ENCODE measurements at regions not wholly inside any gene's neighbourhood (a gene's known extent, or its start where the extent isn't known, plus 50 kb on each side); places are given as distances from the start of the nearest gene placed in this dataset.

DNA sequence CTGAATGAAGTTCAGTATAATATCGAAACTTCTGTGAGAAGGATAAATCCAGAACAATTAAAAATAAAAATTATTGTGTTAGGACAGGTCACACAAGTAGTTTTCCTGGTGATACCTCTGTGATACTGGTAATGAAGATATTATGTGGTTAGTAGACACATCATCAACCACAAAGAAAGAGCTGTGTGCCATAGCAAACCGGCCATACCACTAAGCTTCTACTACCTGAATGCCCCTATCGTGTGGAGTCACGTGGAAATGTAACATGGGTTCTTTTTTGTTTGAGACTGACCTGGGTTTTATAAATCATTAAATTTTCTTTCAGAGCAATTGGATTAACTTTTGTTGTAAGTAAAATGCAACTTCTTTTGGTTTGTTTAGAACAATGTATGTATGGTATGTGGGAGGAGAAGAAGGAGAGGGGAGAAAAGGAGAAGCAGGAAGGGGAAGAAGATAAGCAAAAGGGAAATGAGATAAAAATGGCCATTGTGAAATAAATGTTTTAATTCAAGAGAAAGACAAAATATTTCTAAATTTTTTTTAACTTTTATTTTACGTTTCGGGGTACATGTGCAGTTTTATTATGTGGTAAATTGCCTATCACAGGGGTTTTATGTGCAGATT lies 58.2 kb upstream of the LRRC8B start:
- TF ChIP-seq POLR2AphosphoS5 (IDR thresholded peaks at IDR 0.05), result no peak
- no peak for TF ChIP-seq POLR2A (IDR thresholded peaks at IDR 0.05)
- TF ChIP-seq, protein P1, sequence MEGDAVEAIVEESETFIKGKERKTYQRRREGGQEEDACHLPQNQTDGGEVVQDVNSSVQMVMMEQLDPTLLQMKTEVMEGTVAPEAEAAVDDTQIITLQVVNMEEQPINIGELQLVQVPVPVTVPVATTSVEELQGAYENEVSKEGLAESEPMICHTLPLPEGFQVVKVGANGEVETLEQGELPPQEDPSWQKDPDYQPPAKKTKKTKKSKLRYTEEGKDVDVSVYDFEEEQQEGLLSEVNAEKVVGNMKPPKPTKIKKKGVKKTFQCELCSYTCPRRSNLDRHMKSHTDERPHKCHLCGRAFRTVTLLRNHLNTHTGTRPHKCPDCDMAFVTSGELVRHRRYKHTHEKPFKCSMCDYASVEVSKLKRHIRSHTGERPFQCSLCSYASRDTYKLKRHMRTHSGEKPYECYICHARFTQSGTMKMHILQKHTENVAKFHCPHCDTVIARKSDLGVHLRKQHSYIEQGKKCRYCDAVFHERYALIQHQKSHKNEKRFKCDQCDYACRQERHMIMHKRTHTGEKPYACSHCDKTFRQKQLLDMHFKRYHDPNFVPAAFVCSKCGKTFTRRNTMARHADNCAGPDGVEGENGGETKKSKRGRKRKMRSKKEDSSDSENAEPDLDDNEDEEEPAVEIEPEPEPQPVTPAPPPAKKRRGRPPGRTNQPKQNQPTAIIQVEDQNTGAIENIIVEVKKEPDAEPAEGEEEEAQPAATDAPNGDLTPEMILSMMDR (IDR thresholded peaks at IDR 0.05 in 8 of 11, conservative IDR thresholded peaks at IDR 0.05 in 3 of 11), result no peak
- intact Hi-C loops (cut with DNase I; ENCODE audit: low total_unique reads), result no loop called here
- Histone ChIP-seq H3K27me3 (replicated peaks in 1 of 7) (peaks cover 0 to 39% (median 6%) of the 10 kb centered on the region in 7 donors), H3K27ac (no peak overlapping the region), H3K9me3 (no peaks in the 10 kb centered on the region), H3K4me3 (no peak overlapping the region), H3K36me3 (no peaks in the 10 kb centered on the region), H3K4me1 (peaks cover 0 to 19% (median 9%) of the 10 kb centered on the region in 6 donors)
- no peak for DNase-seq
- 29 to 49% (median 34%) methylated on average over 6 of the region's 6 CpGs for WGBS, 5 donors

- Histone ChIP-seq H3K9me3 (peaks cover 0 to 21% (median 14%) of the 10 kb centered on the region in 8 donors), H3K4me1 (peaks cover 0 to 2% (median 0%) of the 10 kb centered on the region in 6 donors), H3K27ac (no peak overlapping the region), H3K36me3 (no peaks in the 10 kb centered on the region), H3K27me3 (replicated peaks in 1 of 7) (peaks cover 0 to 3% (median 0%) of the 10 kb centered on the region in 7 donors), H3K4me3 (no peak overlapping the region)
- intact Hi-C loops (cut with DNase I; ENCODE audit: low total_unique reads), result no loop called here
- 69 to 100% (median 98%) methylated on average over 1 of the region's 1 CpG for WGBS, 5 donors
- DNase-seq, result no peak
- TF ChIP-seq POLR2AphosphoS5 (IDR thresholded peaks at IDR 0.05) (no peak), POLR2A (IDR thresholded peaks at IDR 0.05) (no peak)
- TF ChIP-seq, protein P1 (IDR thresholded peaks at IDR 0.05 in 8 of 11, conservative IDR thresholded peaks at IDR 0.05 in 3 of 11), result no peak
Observed at GRCh38 chr1:89472253-89472652, 52.4 kb upstream of the LRRC8B start.

DNA sequence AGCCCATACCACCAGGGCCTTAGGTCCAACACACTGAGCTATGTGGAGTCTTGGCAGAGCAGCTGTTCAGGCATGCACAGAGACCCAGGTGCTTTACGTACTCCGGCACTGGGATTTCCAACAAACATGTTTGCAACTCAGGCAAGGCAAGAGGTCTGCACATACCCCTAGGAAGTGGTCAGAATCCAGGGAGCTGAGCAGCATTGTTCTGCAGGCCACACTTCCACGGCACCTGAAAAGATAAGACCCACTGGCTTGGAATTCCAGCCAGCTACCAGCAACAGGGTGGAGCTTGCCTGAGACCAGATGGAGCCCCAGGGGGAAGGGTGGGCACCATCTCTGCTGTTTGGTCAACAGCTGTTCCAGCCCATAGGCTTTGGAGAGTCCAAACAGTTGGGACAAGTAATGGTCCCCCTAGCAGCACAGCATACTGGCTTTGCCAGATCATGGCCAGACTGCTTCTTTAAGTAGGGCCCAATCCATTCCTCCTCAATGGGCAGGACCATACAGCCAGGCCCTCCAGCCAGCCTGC lies 51.7 kb upstream of the LRRC8B start:
- H3K4me3 ChIP-seq, result no peak overlapping the region
- H3K36me3 ChIP-seq, result no peaks in the 10 kb centered on the region
- DNase-seq, result no peak
- TF ChIP-seq, protein P1 (IDR thresholded peaks at IDR 0.05 in 8 of 11, conservative IDR thresholded peaks at IDR 0.05 in 3 of 11), result no peak
- TF ChIP-seq POLR2AphosphoS5 (IDR thresholded peaks at IDR 0.05) (no peak), POLR2A (IDR thresholded peaks at IDR 0.05) (no peak)
- peaks cover 0 to 21% (median 14%) of the 10 kb centered on the region in 8 donors for H3K9me3 ChIP-seq
- 96 to 100% (median 97%) methylated on average over 2 to 3 of the region's 3 CpGs for WGBS, 5 donors
- H3K4me1 ChIP-seq, result no peaks in the 10 kb centered on the region
- H3K27ac ChIP-seq, result no peak overlapping the region
- intact Hi-C loops (cut with DNase I; ENCODE audit: low total_unique reads), result no loop called here
- H3K27me3 ChIP-seq (replicated peaks in 1 of 7), result no peaks in the 10 kb centered on the region
